OCI-LY7 (cell line): ENCODE measurements at regions not wholly inside any gene's neighbourhood (a gene's known extent, or its start where the extent isn't known, plus 50 kb on each side); places are given as distances from the start of the nearest gene placed in this dataset.

Experiments
- BruUV-seq: library from RNA; stranded (reverse); fragments of 400-500 nt; replicated peaks from 2 replicates; lab custom pipeline; 2021; lab: Mats Ljungman, UMichigan
- CTCF ChIA-PET: fragments of 300-600 bp; sonication (Branson Sonifier 250); formaldehyde crosslinking; loops from one replicate; lab custom pipeline; 2022; ENCODE audit warnings: antibody characterized with exemption; ENCODE audit not compliant: unreplicated experiment; lab: Charles Lee
- POLR2A ChIA-PET: fragments of 300-600 bp; sonication (Branson Sonifier 250); formaldehyde crosslinking; loops from one replicate; lab custom pipeline; 2022; ENCODE audit warnings: antibody characterized with exemption; lab: Charles Lee
- DNase-seq: peaks from one replicate; pipeline ENCODE4 v3.0.0-alpha.2; 2015; ENCODE audit warnings: low spot score
- H2AFZ ChIP-seq: fragments of 200-600 bp; sonication (generic), shearing (Covaris generic); 2 replicates; pipeline ENCODE4 v1.6.1; 2014; ENCODE audit warnings: mild to moderate bottlenecking, antibody characterized with exemption, low read length, moderate library complexity
- H3K27ac ChIP-seq: fragments of 200-600 bp; sonication (generic); 2 replicates; pipeline ENCODE4 v1.5.1; 2014; ENCODE audit warnings: mixed run types, low read depth, mild to moderate bottlenecking, moderate library complexity, low read length, inconsistent platforms; ENCODE audit not compliant: poor library complexity, severe bottlenecking
- H3K36me3 ChIP-seq: fragments of 200-600 bp; sonication (generic); 2 replicates; pipeline ENCODE4 v1.6.1; 2014; ENCODE audit warnings: mild to moderate bottlenecking, antibody characterized with exemption, low read length, moderate library complexity, mixed read lengths; ENCODE audit not compliant: insufficient read depth
- H3K4me1 ChIP-seq: fragments of 200-600 bp; sonication (generic); 2 replicates; pipeline ENCODE4 v1.5.1; 2014; ENCODE audit warnings: mild to moderate bottlenecking, low read length; ENCODE audit not compliant: insufficient read depth, poor library complexity, severe bottlenecking
- H3K4me2 ChIP-seq: fragments of 200-600 bp; sonication (generic); 2 replicates; pipeline ENCODE4 v1.6.1; 2014; ENCODE audit warnings: mild to moderate bottlenecking, low read length
- H3K4me3 ChIP-seq: fragments of 200-600 bp; sonication (generic); 2 replicates; pipeline ENCODE4 v1.5.1; 2014; ENCODE audit warnings: mild to moderate bottlenecking, low read depth, low read length; ENCODE audit not compliant: poor library complexity, severe bottlenecking
- H3K79me2 ChIP-seq: fragments of 200-600 bp; sonication (generic); 2 replicates; pipeline ENCODE4 v1.6.1; 2016; ENCODE audit warnings: low read depth, mild to moderate bottlenecking, low read length, moderate library complexity, mixed read lengths; ENCODE audit not compliant: insufficient read depth
- H3K9me2 ChIP-seq: fragments of 200-600 bp; sonication (generic); 2 replicates; pipeline ENCODE4 v1.6.1; 2016; ENCODE audit warnings: mild to moderate bottlenecking, low read length, mixed read lengths; ENCODE audit not compliant: insufficient read depth
- H3K9me3 ChIP-seq: fragments of 200-600 bp; sonication (generic); 2 replicates; pipeline ENCODE4 v1.6.1; 2014; ENCODE audit warnings: mild to moderate bottlenecking, mixed run types, low read length, mixed read lengths
- H4K20me1 ChIP-seq: fragments of 200-600 bp; sonication (generic); 2 replicates; pipeline ENCODE4 v1.6.1; 2014; ENCODE audit warnings: mild to moderate bottlenecking, antibody characterized with exemption, low read length, moderate library complexity, mixed read lengths; ENCODE audit not compliant: insufficient read depth
- CTCF ChIP-seq: fragments of 200-600 bp; sonication (generic); conservative IDR thresholded peaks from 2 replicates; pipeline ENCODE4 v1.5.1; 2014; ENCODE audit warnings: mild to moderate bottlenecking, antibody characterized with exemption, low read length, moderate library complexity, mixed read lengths
- EZH2phosphoT487 ChIP-seq: fragments of 200-600 bp; sonication (generic); IDR thresholded peaks from 2 replicates; pipeline ENCODE4 v1.6.1; 2018; ENCODE audit warnings: low read depth, borderline replicate concordance, mild to moderate bottlenecking, mixed run types, antibody characterized with exemption, low read length, moderate library complexity, mixed read lengths
- intact Hi-C: fragments of 100-400 bp; cut with micrococcal nuclease; formaldehyde crosslinking; loops from one replicate; pipeline ENCODE4 v1.10.0; 2022; ENCODE audit not compliant: unreplicated experiment

DNA sequence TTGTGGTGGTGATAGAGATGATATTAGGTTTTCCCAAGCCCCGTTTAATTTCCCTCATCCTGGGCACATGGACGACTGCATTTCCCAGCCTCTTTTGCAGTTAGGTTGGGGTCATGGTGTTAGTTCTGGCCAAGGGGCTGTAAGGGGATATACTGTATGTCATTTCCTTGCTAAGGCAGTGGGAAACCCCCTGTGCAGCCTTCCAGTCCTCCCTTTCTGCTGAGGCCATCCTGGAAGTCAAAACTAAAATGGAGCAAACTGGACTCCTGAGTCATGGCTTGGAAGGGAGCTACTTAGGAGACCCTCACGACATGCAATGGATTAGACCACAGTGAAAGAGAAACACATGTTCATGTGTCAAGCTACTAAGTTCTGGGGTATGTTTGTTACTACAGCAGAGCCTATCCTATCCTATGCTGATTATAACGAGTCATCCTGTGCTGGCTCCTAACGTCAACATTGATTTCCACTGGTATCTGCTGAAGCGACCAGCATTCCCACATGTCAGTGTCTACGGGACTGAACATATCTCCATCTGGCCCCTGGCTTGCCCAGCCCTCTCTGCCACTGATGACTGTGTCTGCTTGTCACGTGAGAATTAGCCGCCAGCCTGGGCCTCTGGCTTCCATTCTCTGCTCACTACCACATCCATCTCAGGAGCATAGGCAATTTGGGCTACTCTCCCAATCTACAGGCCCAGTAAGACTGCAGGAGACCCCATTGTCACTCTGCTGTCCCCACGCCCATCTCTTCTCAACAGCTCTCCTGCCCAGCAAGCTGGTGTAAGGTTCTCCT is 85.6 kb upstream of the MEF2A start:
- peaks cover 5% of the 10 kb centered on the region for H3K4me1 ChIP-seq
- no peak overlapping the region for H3K27ac ChIP-seq
- no peaks in the 10 kb centered on the region for H4K20me1 ChIP-seq
- H2AFZ ChIP-seq, result no peak overlapping the region
- H3K36me3 ChIP-seq, result no peaks in the 10 kb centered on the region
- TF ChIP-seq EZH2phosphoT487, result no peak
- TF ChIP-seq CTCF, result no peak
- intact Hi-C loops, result no loop called here
- no TSS peak for BruUV-seq
- POLR2A ChIA-PET, result no interaction called here
- no peaks in the 10 kb centered on the region for H3K9me3 ChIP-seq
- H3K9me2 ChIP-seq, result no peaks in the 10 kb centered on the region
- H3K4me2 ChIP-seq, result no peak overlapping the region
- H3K4me3 ChIP-seq, result no peak overlapping the region
- no peak for DNase-seq
- CTCF ChIA-PET, result no interaction called here
- no peaks in the 10 kb centered on the region for H3K79me2 ChIP-seq

GRCh38 chr15:99481113-99481950 is 84.5 kb upstream of the MEF2A start:
- Histone ChIP-seq H3K4me1 (peaks cover 5% of the 10 kb centered on the region), H3K27ac (no peak overlapping the region), H3K79me2 (no peaks in the 10 kb centered on the region), H3K9me3 (no peaks in the 10 kb centered on the region), H3K36me3 (no peaks in the 10 kb centered on the region), H4K20me1 (no peaks in the 10 kb centered on the region), H3K4me3 (no peak overlapping the region), H3K4me2 (no peak overlapping the region), H2AFZ (no peak overlapping the region), H3K9me2 (no peaks in the 10 kb centered on the region)
- intact Hi-C loops, result no loop called here
- DNase-seq, result no peak
- POLR2A ChIA-PET, result no interaction called here
- BruUV-seq, result no TSS peak
- TF ChIP-seq CTCF (no peak), EZH2phosphoT487 (no peak)
- CTCF ChIA-PET, result no interaction called here

GRCh38 chr15:99481951-99482230 is 83.9 kb upstream of the MEF2A start:
- H3K36me3 ChIP-seq, result no peaks in the 10 kb centered on the region
- H3K4me3 ChIP-seq, result no peak overlapping the region
- TF ChIP-seq EZH2phosphoT487, result no peak
- TF ChIP-seq CTCF, result no peak
- intact Hi-C loops, result no loop called here
- peaks cover 5% of the 10 kb centered on the region for H3K4me1 ChIP-seq
- no peaks in the 10 kb centered on the region for H4K20me1 ChIP-seq
- POLR2A ChIA-PET, result no interaction called here
- no peaks in the 10 kb centered on the region for H3K79me2 ChIP-seq
- H3K4me2 ChIP-seq, result no peak overlapping the region
- CTCF ChIA-PET, result no interaction called here
- H3K9me2 ChIP-seq, result no peaks in the 10 kb centered on the region
- DNase-seq, result no peak
- H3K9me3 ChIP-seq, result no peaks in the 10 kb centered on the region
- no peak overlapping the region for H2AFZ ChIP-seq
- H3K27ac ChIP-seq, result no peak overlapping the region
- BruUV-seq, result no TSS peak
